H1 (cell line): ENCODE measurements at regions not wholly inside any gene's neighbourhood (a gene's known extent, or its start where the extent isn't known, plus 50 kb on each side); places are given as distances from the start of the nearest gene placed in this dataset.
"Not testable (repeated sequence)": the region's sequence is repeated elsewhere in the genome, so short reads cannot be mapped to it uniquely, and the experiment has no call there.

ENCODE experiments used
- BRCA1 ChIP-seq: IDR thresholded peaks from 2 replicates; pipeline ENCODE4 v1.6.1; 2012; ENCODE audit warnings: low read depth, low read length, improper control_type of control experiment
- CBX8 ChIP-seq: fragments of 300-800, 300-1000 bp; sonication (generic); IDR thresholded peaks from 2 replicates; pipeline ENCODE4 v1.7.1; 2016; ENCODE audit warnings: low read depth, low read length, borderline replicate concordance
- CEBPB ChIP-seq: IDR thresholded peaks from 2 replicates; pipeline ENCODE4 v1.6.1; 2012; ENCODE audit warnings: low read depth, low read length
- HDAC2 ChIP-seq, 2 experiments: fragments of 300-600 bp in 1 of 2; sonication (generic) in 1 of 2; IDR thresholded peaks; 2 replicates each; pipeline ENCODE4 v1.6.1; 2011 to 2012; ENCODE audit warnings: low read depth in 2 of 2, low read length in 2 of 2, mild to moderate bottlenecking in 2 of 2, moderate library complexity in 2 of 2, borderline replicate concordance in 1 of 2, inconsistent platforms in 1 of 2
- MAFK ChIP-seq: IDR thresholded peaks from 2 replicates; pipeline ENCODE4 v1.6.1; 2012; ENCODE audit warnings: low read depth, mild to moderate bottlenecking, improper control_type of control experiment, low read length
- POLR2A ChIP-seq, 2 experiments: IDR thresholded peaks; 1 replicate in 1 of 2; 2 replicates in 1 of 2; pipeline ENCODE4 v1.6.1; 2011; ENCODE audit warnings: low read depth in 2 of 2, low read length in 2 of 2, mild to moderate bottlenecking in 2 of 2; ENCODE audit errors: control extremely low read depth in 1 of 2
- RBBP5 ChIP-seq: IDR thresholded peaks from 2 replicates; pipeline ENCODE4 v1.7.1; 2012; ENCODE audit warnings: low read depth, mild to moderate bottlenecking, inconsistent platforms, low read length, moderate library complexity, borderline replicate concordance
- SP4 ChIP-seq: IDR thresholded peaks from 2 replicates; pipeline ENCODE4 v1.6.1; 2012; ENCODE audit warnings: low read length, inconsistent platforms
- TAF1 ChIP-seq: IDR thresholded peaks from 2 replicates; pipeline ENCODE4 v1.6.1; 2011; ENCODE audit warnings: mild to moderate bottlenecking, low read depth, low read length
- ZNF274 ChIP-seq: IDR thresholded peaks from 2 replicates; pipeline ENCODE4 v1.7.0; 2012; ENCODE audit warnings: low read length, borderline replicate concordance; ENCODE audit errors: extremely low read depth
- TF ChIP-seq, protein P1 (sequence below), 3 experiments: IDR thresholded peaks; 1 replicate in 2 of 3; 2 replicates in 1 of 3; pipeline versions ENCODE4 v1.5.1 to v1.6.1; 2011; ENCODE audit warnings: low read length in 3 of 3, mild to moderate bottlenecking in 3 of 3, inconsistent platforms in 2 of 3, low read depth in 1 of 3, moderate library complexity in 1 of 3; ENCODE audit not compliant: insufficient read depth in 1 of 3; ENCODE audit errors: control extremely low read depth in 1 of 3

DNA sequence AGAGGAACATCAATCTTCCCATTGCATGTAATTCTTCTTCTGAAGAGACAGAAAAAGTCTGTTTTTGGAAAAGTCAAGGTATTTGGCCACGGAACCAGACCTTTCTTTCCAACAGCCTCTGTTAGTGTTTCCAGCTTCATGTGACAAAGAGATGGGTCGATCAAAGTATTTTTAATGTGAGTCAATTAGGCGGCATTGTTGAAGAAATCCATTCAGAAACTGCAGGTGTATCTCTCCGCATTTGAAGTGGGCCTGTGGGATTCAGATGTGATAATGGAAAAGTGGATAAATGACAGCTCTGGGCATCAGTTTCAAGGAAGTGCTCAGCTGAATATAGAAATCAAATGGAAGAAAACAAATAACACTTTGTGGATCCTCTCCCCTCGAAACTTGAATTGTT is 143.1 kb upstream of the CHL1 start:
- not testable (repeated sequence) for TF ChIP-seq POLR2A (IDR thresholded peaks at IDR 0.05; ENCODE audit: control extremely low read depth in 1 of 2, low read depth in 2 of 2, low read length in 2 of 2); SP4; BRCA1; HDAC2 (IDR thresholded peaks at IDR 0.05; ENCODE audit: borderline replicate concordance in 1 of 2, low read depth in 2 of 2, low read length in 2 of 2); ZNF274; RBBP5; CBX8; CEBPB; TAF1; MAFK
- TF ChIP-seq, protein P1, sequence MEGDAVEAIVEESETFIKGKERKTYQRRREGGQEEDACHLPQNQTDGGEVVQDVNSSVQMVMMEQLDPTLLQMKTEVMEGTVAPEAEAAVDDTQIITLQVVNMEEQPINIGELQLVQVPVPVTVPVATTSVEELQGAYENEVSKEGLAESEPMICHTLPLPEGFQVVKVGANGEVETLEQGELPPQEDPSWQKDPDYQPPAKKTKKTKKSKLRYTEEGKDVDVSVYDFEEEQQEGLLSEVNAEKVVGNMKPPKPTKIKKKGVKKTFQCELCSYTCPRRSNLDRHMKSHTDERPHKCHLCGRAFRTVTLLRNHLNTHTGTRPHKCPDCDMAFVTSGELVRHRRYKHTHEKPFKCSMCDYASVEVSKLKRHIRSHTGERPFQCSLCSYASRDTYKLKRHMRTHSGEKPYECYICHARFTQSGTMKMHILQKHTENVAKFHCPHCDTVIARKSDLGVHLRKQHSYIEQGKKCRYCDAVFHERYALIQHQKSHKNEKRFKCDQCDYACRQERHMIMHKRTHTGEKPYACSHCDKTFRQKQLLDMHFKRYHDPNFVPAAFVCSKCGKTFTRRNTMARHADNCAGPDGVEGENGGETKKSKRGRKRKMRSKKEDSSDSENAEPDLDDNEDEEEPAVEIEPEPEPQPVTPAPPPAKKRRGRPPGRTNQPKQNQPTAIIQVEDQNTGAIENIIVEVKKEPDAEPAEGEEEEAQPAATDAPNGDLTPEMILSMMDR (IDR thresholded peaks at IDR 0.05; ENCODE audit: control extremely low read depth in 1 of 3, insufficient read depth in 1 of 3, low read depth in 1 of 3, low read length in 3 of 3): not testable (repeated sequence)
